ENCODE measurements at regions not wholly inside any gene's neighbourhood (a gene's known extent, or its start where the extent isn't known, plus 50 kb on each side); places are given as distances from the start of the nearest gene placed in this dataset.

DNA sequence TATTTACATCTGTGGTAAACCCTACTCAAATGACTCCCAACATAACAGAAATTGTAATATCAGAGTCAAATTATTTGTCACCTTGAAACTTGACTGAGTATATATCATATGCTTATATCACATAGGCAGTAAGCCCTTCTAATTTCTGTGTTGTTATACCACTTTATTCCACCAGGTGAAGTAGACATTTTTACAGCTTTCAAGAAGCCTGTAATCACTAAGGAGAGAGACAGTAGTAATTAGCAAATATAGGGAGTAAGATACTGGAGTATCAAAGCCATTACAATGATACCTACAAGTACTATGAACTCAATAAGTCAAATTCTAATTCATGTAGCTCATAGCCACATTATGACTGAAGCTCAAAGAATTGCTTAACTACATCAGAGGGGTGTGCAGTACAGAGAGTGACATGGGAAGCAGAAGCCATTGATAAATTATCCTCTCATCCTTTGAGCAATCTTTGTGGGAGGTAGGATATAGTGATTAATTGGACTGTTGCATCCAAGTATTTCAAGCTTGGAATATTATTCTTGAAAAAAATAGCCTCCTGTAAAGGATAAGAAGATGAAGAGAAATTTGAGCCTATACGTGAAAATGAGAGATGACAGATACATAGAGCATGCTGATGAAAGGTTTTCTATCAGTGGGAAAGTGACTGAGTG is 1005.9 kb downstream of the ZPLD1 start:
- Histone ChIP-seq H3K9me3 (peaks cover 13% of the 10 kb centered on the region), H3K4me1 (peaks cover 17% of the 10 kb centered on the region), H3K27me3 (replicated peaks; ENCODE audit: control insufficient read depth, insufficient read depth, low read length) (no peaks in the 10 kb centered on the region), H3K4me3 (ENCODE audit: low read depth, low read length) (no peak overlapping the region), H3K36me3 (ENCODE audit: control insufficient read depth, insufficient read depth, low read length) (no peaks in the 10 kb centered on the region)
- H3K27ac Mint-ChIP-seq (ENCODE audit: unreplicated experiment), result no peak overlapping the region
- peaks cover 21% of the 10 kb centered on the region for H3K9me3 Mint-ChIP-seq (ENCODE audit: unreplicated experiment)
- intact Hi-C loops (cut with micrococcal nuclease; ENCODE audit: unreplicated experiment), result no loop called here
- no peaks in the 10 kb centered on the region for H3K27me3 Mint-ChIP-seq (ENCODE audit: insufficient read depth, unreplicated experiment)
- TF ChIP-seq, protein P1, sequence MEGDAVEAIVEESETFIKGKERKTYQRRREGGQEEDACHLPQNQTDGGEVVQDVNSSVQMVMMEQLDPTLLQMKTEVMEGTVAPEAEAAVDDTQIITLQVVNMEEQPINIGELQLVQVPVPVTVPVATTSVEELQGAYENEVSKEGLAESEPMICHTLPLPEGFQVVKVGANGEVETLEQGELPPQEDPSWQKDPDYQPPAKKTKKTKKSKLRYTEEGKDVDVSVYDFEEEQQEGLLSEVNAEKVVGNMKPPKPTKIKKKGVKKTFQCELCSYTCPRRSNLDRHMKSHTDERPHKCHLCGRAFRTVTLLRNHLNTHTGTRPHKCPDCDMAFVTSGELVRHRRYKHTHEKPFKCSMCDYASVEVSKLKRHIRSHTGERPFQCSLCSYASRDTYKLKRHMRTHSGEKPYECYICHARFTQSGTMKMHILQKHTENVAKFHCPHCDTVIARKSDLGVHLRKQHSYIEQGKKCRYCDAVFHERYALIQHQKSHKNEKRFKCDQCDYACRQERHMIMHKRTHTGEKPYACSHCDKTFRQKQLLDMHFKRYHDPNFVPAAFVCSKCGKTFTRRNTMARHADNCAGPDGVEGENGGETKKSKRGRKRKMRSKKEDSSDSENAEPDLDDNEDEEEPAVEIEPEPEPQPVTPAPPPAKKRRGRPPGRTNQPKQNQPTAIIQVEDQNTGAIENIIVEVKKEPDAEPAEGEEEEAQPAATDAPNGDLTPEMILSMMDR (IDR thresholded peaks at IDR 0.05; ENCODE audit: insufficient read depth in 1 of 2, low read depth in 1 of 2, low read length in 1 of 2, severe bottlenecking in 1 of 2, unreplicated experiment in 1 of 2), result no peak
- peaks cover 8% of the 10 kb centered on the region for H3K4me1 Mint-ChIP-seq (ENCODE audit: low read depth, unreplicated experiment)
- CTCF ChIA-PET, result no interaction called here
- POLR2A ChIA-PET, result no interaction called here
- no peaks in the 10 kb centered on the region for H3K36me3 Mint-ChIP-seq (ENCODE audit: insufficient read depth, unreplicated experiment)
- no peak overlapping the region for H3K4me3 Mint-ChIP-seq (ENCODE audit: unreplicated experiment)
- no peak for DNase-seq
- BruUV-seq (replicated peaks), result no TSS peak

DNA sequence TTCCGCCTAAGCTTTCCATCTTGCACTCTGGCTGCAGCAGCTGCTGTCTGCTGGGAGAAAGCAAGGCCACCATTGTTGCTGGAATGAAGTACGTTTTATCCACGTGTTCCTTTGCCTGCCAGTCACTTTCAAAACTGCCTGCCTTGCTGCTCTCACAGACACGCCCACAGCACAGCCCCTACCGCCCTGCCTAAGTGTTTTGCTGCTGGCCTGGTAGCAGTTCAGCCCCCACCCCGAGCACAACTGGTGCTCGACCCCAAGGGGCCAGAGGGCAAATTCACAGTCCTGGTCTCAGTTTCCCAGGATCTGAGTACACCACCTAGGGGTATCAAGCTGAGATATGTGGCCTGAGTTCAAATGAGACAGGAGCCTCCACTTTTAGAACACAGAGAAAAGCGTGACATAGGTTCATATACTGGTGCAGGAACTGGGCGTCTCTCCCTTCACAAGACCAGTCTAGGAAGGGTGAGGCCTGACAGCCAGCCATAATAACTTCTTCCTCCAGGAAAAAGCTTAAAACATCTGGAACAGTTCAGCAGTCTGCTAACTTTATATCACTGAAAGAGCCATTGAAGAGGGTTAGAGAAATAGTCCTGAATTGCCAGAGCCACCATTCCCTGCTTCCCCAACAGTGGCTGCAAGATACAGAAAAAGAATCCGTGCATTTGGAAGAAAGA is 1012.3 kb downstream of the ZPLD1 start:
- Mint-ChIP-seq H3K27ac (ENCODE audit: unreplicated experiment) (no peak overlapping the region), H3K27me3 (ENCODE audit: insufficient read depth, unreplicated experiment) (no peaks in the 10 kb centered on the region), H3K4me3 (ENCODE audit: unreplicated experiment) (no peak overlapping the region), H3K9me3 (ENCODE audit: unreplicated experiment) (peaks cover 11% of the 10 kb centered on the region), H3K36me3 (ENCODE audit: insufficient read depth, unreplicated experiment) (no peaks in the 10 kb centered on the region), H3K4me1 (ENCODE audit: low read depth, unreplicated experiment) (no peaks in the 10 kb centered on the region)
- BruUV-seq (replicated peaks), result no TSS peak
- Histone ChIP-seq H3K27me3 (replicated peaks; ENCODE audit: control insufficient read depth, insufficient read depth, low read length) (no peaks in the 10 kb centered on the region), H3K4me3 (ENCODE audit: low read depth, low read length) (no peak overlapping the region), H3K36me3 (ENCODE audit: control insufficient read depth, insufficient read depth, low read length) (no peaks in the 10 kb centered on the region), H3K4me1 (no peaks in the 10 kb centered on the region), H3K9me3 (no peaks in the 10 kb centered on the region)
- ChIA-PET POLR2A (no interaction called here), CTCF (no interaction called here)
- intact Hi-C loops (cut with micrococcal nuclease; ENCODE audit: unreplicated experiment), result no loop called here
- no peak for DNase-seq
- TF ChIP-seq, protein P1 (IDR thresholded peaks at IDR 0.05; ENCODE audit: insufficient read depth in 1 of 2, low read depth in 1 of 2, low read length in 1 of 2, severe bottlenecking in 1 of 2, unreplicated experiment in 1 of 2), result no peak

DNA sequence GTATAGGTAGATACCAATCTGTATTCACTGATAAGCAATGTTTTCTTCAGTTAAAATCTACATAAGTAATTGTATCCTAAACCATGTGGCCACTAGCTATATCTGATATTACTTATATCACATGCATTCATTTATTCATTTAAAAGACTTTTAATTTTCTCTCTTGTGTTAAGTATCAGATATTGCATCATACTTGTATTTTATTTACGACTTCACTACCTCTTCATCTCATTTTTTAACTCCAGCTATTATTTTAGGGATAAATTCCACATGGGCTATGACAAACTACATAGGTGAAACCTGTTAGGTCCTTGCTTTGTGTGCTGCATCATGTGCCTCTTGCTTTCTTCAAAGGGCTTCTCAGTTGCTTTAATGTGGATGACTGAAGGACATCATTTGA is 1018.3 kb downstream of the ZPLD1 start:
- H3K4me1 Mint-ChIP-seq (ENCODE audit: low read depth, unreplicated experiment), result no peaks in the 10 kb centered on the region
- ChIA-PET POLR2A (no interaction called here), CTCF (no interaction called here)
- no peak for DNase-seq
- H3K27me3 Mint-ChIP-seq (ENCODE audit: insufficient read depth, unreplicated experiment), result peaks cover 2% of the 10 kb centered on the region
- intact Hi-C loops (cut with micrococcal nuclease; ENCODE audit: unreplicated experiment), result no loop called here
- H3K4me3 Mint-ChIP-seq (ENCODE audit: unreplicated experiment), result no peak overlapping the region
- no peaks in the 10 kb centered on the region for H3K27me3 ChIP-seq (replicated peaks; ENCODE audit: control insufficient read depth, insufficient read depth, low read length)
- H3K9me3 ChIP-seq, result no peaks in the 10 kb centered on the region
- H3K27ac Mint-ChIP-seq (ENCODE audit: unreplicated experiment), result no peak overlapping the region
- H3K36me3 Mint-ChIP-seq (ENCODE audit: insufficient read depth, unreplicated experiment), result no peaks in the 10 kb centered on the region
- TF ChIP-seq, protein P1 (IDR thresholded peaks at IDR 0.05; ENCODE audit: insufficient read depth in 1 of 2, low read depth in 1 of 2, low read length in 1 of 2, severe bottlenecking in 1 of 2, unreplicated experiment in 1 of 2), result no peak
- no peaks in the 10 kb centered on the region for H3K4me1 ChIP-seq
- no TSS peak for BruUV-seq (replicated peaks)
- no peaks in the 10 kb centered on the region for H3K36me3 ChIP-seq (ENCODE audit: control insufficient read depth, insufficient read depth, low read length)
- H3K4me3 ChIP-seq (ENCODE audit: low read depth, low read length), result no peak overlapping the region
- no peaks in the 10 kb centered on the region for H3K9me3 Mint-ChIP-seq (ENCODE audit: unreplicated experiment)

Data from Caco-2 (cell line).